Mesendoderm (in vitro differentiated cells): ENCODE measurements at regions not wholly inside any gene's neighbourhood (a gene's known extent, or its start where the extent isn't known, plus 50 kb on each side); places are given as distances from the start of the nearest gene placed in this dataset.
A peak's percentile ranks its signal among the peaks of the same experiment; 100 is the strongest.

Source experiments
- DNase-seq: peaks from one replicate; pipeline ENCODE4 v3.0.0; 2013
- H2AK5ac ChIP-seq: 2 replicates; pipeline ENCODE4 v1.6.1; 2013; ENCODE audit warnings: low read length, inconsistent platforms
- H2BK120ac ChIP-seq: 2 replicates; pipeline ENCODE4 v1.6.1; 2013; ENCODE audit warnings: low read depth, mild to moderate bottlenecking, low read length, moderate library complexity, mixed read lengths
- H2BK15ac ChIP-seq: replicated peaks from 2 replicates; pipeline ENCODE4 v1.6.1; 2013; ENCODE audit warnings: low read depth, mild to moderate bottlenecking, moderate library complexity
- H2BK5ac ChIP-seq: 2 replicates; pipeline ENCODE4 v1.6.1; 2013; ENCODE audit warnings: low read length, inconsistent platforms
- H3K18ac ChIP-seq: 2 replicates; pipeline ENCODE4 v1.6.1; 2013; ENCODE audit warnings: mild to moderate bottlenecking, low read length, mixed read lengths
- H3K23ac ChIP-seq: one replicate; pipeline ENCODE4 v1.6.1; 2013; ENCODE audit warnings: low read length
- H3K27ac ChIP-seq: 2 replicates; pipeline ENCODE4 v1.5.1; 2013; ENCODE audit warnings: low read depth, mild to moderate bottlenecking, inconsistent platforms, low read length, moderate library complexity
- H3K27me3 ChIP-seq: 2 replicates; pipeline ENCODE4 v1.6.1; 2013; ENCODE audit warnings: low read length, control low read depth, mild to moderate bottlenecking, inconsistent platforms; ENCODE audit not compliant: insufficient read depth, poor library complexity
- H3K36me3 ChIP-seq: 2 replicates; pipeline ENCODE4 v1.6.1; 2013; ENCODE audit warnings: low read length, inconsistent platforms; ENCODE audit not compliant: control insufficient read depth, insufficient read depth
- H3K4ac ChIP-seq: one replicate; pipeline ENCODE4 v1.6.1; 2013; ENCODE audit warnings: low read depth, mild to moderate bottlenecking, low read length, moderate library complexity
- H3K4me1 ChIP-seq: 2 replicates; pipeline ENCODE4 v1.6.1; 2013; ENCODE audit warnings: low read depth, low read length, inconsistent platforms; ENCODE audit not compliant: control insufficient read depth
- H3K4me2 ChIP-seq: 2 replicates; pipeline ENCODE4 v1.6.1; 2013; ENCODE audit warnings: low read length
- H3K4me3 ChIP-seq: 2 replicates; pipeline ENCODE4 v1.5.1; 2013; ENCODE audit warnings: mild to moderate bottlenecking, low read length
- H3K56ac ChIP-seq: one replicate; pipeline ENCODE4 v1.6.1; 2013; ENCODE audit warnings: low read length
- H3K79me1 ChIP-seq: 2 replicates; pipeline ENCODE4 v1.6.1; 2013; ENCODE audit warnings: low read length, inconsistent platforms
- H3K79me2 ChIP-seq: 2 replicates; pipeline ENCODE4 v1.6.1; 2013; ENCODE audit warnings: mild to moderate bottlenecking, low read length; ENCODE audit not compliant: control insufficient read depth, insufficient read depth
- H3K9ac ChIP-seq: 2 replicates; pipeline ENCODE4 v1.6.1; 2013; ENCODE audit warnings: low read length, inconsistent platforms
- H4K5ac ChIP-seq: one replicate; pipeline ENCODE4 v1.6.1; 2013; ENCODE audit warnings: low read length
- H4K8ac ChIP-seq: one replicate; pipeline ENCODE4 v1.6.1; 2013; ENCODE audit warnings: low read depth, mild to moderate bottlenecking, control low read depth, low read length, moderate library complexity
- WGBS: extraction: QIAGEN DNeasy Blood & Tissue Kit; methylation state at CpG from one replicate; pipeline ENCODE4 v1.1.7; 2013; ENCODE audit warnings: low lambda C conversion rate, missing lambda C conversion rate; ENCODE audit not compliant: insufficient coverage; ENCODE audit errors: extremely low coverage; 5-methylcytosine and 5-hydroxymethylcytosine counted together

DNA sequence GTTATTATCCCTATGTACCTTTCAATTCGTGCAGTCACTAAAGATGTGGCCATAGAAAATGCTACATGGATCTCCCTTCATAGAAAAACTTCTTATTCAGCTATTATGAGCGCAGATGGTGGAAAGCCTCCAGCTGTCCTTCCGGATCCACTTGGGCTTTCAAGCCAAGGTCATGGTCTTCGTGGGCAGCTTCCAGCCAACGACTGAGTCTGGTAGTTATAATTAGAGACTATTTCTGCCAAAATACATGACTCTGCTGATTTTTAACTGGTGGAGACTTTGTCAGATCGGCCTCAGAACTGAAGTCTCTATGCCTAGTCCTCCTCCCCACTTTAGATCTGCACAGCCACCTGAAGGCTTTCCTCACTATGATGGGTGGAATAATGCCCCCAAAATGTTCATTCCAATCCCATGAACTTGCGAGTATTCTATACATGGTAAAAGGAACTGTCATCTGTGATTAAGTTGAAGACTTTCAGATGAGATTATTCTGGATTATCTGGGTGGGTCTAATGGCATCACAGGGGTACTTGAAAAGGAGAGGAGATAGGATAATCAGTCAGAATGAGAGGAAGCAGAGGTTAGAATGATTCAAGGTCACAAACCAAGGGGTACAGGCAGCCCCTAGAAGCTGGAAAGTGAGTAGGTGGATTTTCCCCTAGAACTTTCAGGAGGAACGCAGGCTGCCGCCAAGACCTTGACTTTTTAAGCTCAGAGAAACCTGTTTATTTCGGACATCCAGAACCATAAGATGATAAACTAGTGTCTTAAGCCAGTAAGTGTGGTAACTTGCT, 171.1 kb upstream of the CXCL13 start:
- H3K79me1 ChIP-seq: no peaks in the 10 kb centered on the region
- H3K4me3 ChIP-seq: no peak overlapping the region
- H3K36me3 ChIP-seq: no peaks in the 10 kb centered on the region
- H2BK120ac ChIP-seq: no peak overlapping the region
- no peak overlapping the region for H3K23ac ChIP-seq
- no peaks in the 10 kb centered on the region for H3K4me1 ChIP-seq
- WGBS: no CpG with 5 or more reads among the region's 10 CpGs
- no peaks in the 10 kb centered on the region for H3K79me2 ChIP-seq
- no peak overlapping the region for H4K5ac ChIP-seq
- H2AK5ac ChIP-seq: no peak overlapping the region
- no peak overlapping the region for H3K4me2 ChIP-seq
- no peak overlapping the region for H2BK5ac ChIP-seq
- H2BK15ac ChIP-seq: no peak overlapping the region
- no peak overlapping the region for H3K9ac ChIP-seq
- no peak overlapping the region for H4K8ac ChIP-seq
- H3K27ac ChIP-seq: no peak overlapping the region
- DNase-seq: no peak
- H3K56ac ChIP-seq: no peak overlapping the region
- no peak overlapping the region for H3K18ac ChIP-seq
- H3K27me3 ChIP-seq: no peaks in the 10 kb centered on the region
- no peak overlapping the region for H3K4ac ChIP-seq

- Histone ChIP-seq H3K36me3 (no peaks in the 10 kb centered on the region), H3K79me1 (no peaks in the 10 kb centered on the region), H4K8ac (no peak overlapping the region), H3K56ac (no peak overlapping the region), H3K79me2 (no peaks in the 10 kb centered on the region), H2AK5ac (no peak overlapping the region), H3K27ac (no peak overlapping the region), H4K5ac (no peak overlapping the region), H2BK5ac (no peak overlapping the region), H3K4ac (no peak overlapping the region), H3K23ac (no peak overlapping the region), H3K4me1 (no peaks in the 10 kb centered on the region), H2BK15ac (no peak overlapping the region), H3K4me2 (no peak overlapping the region), H3K18ac (no peak overlapping the region), H3K27me3 (no peaks in the 10 kb centered on the region), H3K9ac (no peak overlapping the region), H3K4me3 (no peak overlapping the region), H2BK120ac (no peak overlapping the region)
- DNase-seq: peak; percentile 3
- no CpG with 5 or more reads among the region's 4 CpGs for WGBS
Observed at GRCh38 chr4:77437079-77437478, 168.5 kb upstream of the CXCL13 start.

DNA sequence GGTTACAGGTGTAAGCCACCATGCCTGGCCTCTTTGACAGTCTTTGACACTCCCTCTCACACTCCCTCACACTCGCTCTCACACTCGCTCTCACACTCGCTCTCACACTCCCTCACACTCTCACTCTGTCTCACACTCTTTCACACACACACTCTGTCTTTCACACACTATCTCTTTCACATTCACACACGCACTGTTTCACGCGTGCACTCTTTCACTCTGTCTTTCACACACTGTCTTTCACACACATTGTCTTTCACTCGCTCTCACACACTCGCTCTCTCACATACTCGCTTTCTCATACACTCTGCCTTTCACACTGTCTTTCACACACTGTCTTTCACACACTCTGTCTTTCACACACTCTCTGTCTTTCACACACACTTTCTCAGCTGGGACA, 167.1 kb upstream of the CXCL13 start:
- Histone ChIP-seq H3K79me2 (no peaks in the 10 kb centered on the region), H4K5ac (no peak overlapping the region), H3K18ac (no peak overlapping the region), H3K27ac (no peak overlapping the region), H3K56ac (no peak overlapping the region), H3K9ac (no peak overlapping the region), H3K4me2 (no peak overlapping the region), H3K4me1 (no peaks in the 10 kb centered on the region), H3K79me1 (no peaks in the 10 kb centered on the region), H3K4ac (no peak overlapping the region), H2BK5ac (no peak overlapping the region), H3K27me3 (no peaks in the 10 kb centered on the region), H4K8ac (no peak overlapping the region), H2BK15ac (no peak overlapping the region), H3K23ac (no peak overlapping the region), H2AK5ac (no peak overlapping the region), H2BK120ac (no peak overlapping the region), H3K4me3 (no peak overlapping the region), H3K36me3 (no peaks in the 10 kb centered on the region)
- 100% methylated on average over 9 of the region's 9 CpGs for WGBS
- no peak for DNase-seq

DNA sequence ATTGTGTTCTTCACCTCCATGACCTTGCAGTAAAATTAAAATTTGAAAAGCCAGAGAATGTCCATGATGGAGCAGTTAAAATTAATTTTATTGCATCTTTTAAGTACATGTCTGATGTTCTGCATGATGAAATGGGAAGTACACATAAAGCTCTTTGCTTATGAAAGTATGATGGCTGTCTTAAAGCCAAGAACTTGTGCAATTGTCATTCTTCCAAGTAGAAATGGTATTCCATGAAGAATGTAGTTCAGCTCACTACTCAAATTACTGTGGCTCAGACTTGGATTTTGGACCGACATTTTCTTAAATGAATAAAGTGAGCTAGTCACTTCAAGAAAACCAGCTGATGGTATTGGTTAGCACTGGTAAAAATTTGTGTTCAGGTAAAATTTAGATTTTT, 161.7 kb upstream of the CXCL13 start:
- Histone ChIP-seq H3K9ac (no peak overlapping the region), H4K5ac (no peak overlapping the region), H3K4me3 (no peak overlapping the region), H2BK120ac (no peak overlapping the region), H3K27ac (no peak overlapping the region), H3K18ac (no peak overlapping the region), H3K4me1 (no peaks in the 10 kb centered on the region), H3K79me1 (no peaks in the 10 kb centered on the region), H4K8ac (no peak overlapping the region), H3K4me2 (no peak overlapping the region), H3K4ac (no peak overlapping the region), H2BK15ac (no peak overlapping the region), H3K36me3 (no peaks in the 10 kb centered on the region), H3K23ac (no peak overlapping the region), H3K79me2 (no peaks in the 10 kb centered on the region), H2BK5ac (no peak overlapping the region), H3K56ac (no peak overlapping the region), H2AK5ac (no peak overlapping the region), H3K27me3 (no peaks in the 10 kb centered on the region)
- DNase-seq: no peak
- no CpG with 5 or more reads among the region's 1 CpG for WGBS

- Histone ChIP-seq H3K27ac (no peak overlapping the region), H4K5ac (no peak overlapping the region)
Observed at GRCh38 chr4:77445823-77446222, 159.8 kb upstream of the CXCL13 start.

GRCh38 chr4:77446601-77447000, 159.0 kb upstream of the CXCL13 start:
- Histone ChIP-seq H4K8ac (no peak overlapping the region), H3K23ac (no peak overlapping the region), H2AK5ac (no peak overlapping the region), H3K4ac (no peak overlapping the region), H2BK15ac (no peak overlapping the region), H2BK120ac (no peak overlapping the region), H3K4me2 (no peak overlapping the region), H3K79me1 (no peaks in the 10 kb centered on the region), H3K27ac (no peak overlapping the region), H3K4me1 (no peaks in the 10 kb centered on the region), H3K18ac (no peak overlapping the region), H3K56ac (no peak overlapping the region), H3K36me3 (no peaks in the 10 kb centered on the region), H3K9ac (no peak overlapping the region), H3K27me3 (no peaks in the 10 kb centered on the region), H2BK5ac (no peak overlapping the region), H3K79me2 (no peaks in the 10 kb centered on the region), H4K5ac (no peak overlapping the region), H3K4me3 (no peak overlapping the region)
- no CpG with 5 or more reads among the region's 4 CpGs for WGBS
- no peak for DNase-seq

More at GRCh38 chr4:77445823-77446222, 159.8 kb upstream of the CXCL13 start:
- Histone ChIP-seq H2BK120ac (no peak overlapping the region), H3K9ac (no peak overlapping the region), H3K4ac (no peak overlapping the region), H2BK5ac (no peak overlapping the region), H3K36me3 (no peaks in the 10 kb centered on the region), H4K8ac (no peak overlapping the region), H3K27me3 (no peaks in the 10 kb centered on the region), H2AK5ac (no peak overlapping the region), H3K23ac (no peak overlapping the region), H3K56ac (no peak overlapping the region), H3K18ac (no peak overlapping the region), H3K79me1 (no peaks in the 10 kb centered on the region), H3K4me1 (no peaks in the 10 kb centered on the region), H3K4me2 (no peak overlapping the region), H2BK15ac (no peak overlapping the region), H3K79me2 (no peaks in the 10 kb centered on the region), H3K4me3 (no peak overlapping the region)
- DNase-seq: no peak
